Activated gamma-delta T cell (primary cell): ENCODE measurements at regions not wholly inside any gene's neighbourhood (a gene's known extent, or its start where the extent isn't known, plus 50 kb on each side); places are given as distances from the start of the nearest gene placed in this dataset.

ENCODE experiments used
- DNase-seq: peaks from one replicate; lab custom pipeline; 2025; lab: John Stamatoyannopoulos, UW

DNA sequence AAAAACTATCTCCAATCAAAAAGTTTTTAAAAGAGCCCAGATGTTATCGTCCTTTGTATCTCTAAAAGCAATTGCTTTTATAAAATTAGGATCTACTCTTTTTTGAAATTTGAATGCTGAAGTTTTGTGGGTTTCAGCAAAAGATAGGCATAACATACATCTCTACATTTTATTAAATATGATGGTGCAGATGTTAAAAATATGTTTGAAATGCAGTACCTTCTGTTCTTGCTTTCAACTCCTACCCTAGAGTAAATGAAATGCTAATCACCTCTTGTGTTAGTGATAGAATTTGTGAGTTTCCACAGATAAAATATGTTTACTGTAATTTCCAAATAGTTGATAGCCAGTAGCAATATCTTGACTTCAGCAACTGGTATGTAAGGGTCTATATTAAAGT lies 95.7 kb upstream of the VPREB1 start:
- no peak for DNase-seq

DNA sequence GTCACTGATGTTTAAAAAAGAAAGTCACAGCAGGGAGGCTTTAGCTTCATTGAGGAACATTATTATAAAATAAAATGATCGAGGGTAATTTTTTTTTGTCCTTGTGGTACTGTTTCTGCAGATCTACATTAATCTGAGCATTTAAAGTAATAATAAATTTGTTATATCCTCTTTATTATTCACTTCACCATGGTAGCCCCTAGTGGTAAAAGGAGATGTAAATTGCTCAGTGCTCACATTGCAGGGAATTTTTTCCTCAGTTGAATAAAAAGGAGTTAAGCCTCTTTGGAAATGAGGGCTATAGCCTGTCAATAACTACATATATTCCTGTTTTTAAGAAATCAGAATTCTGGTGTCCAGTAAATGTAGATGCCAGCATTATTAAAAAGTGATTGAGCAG lies 99.7 kb upstream of the VPREB1 start:
- DNase-seq = no peak

DNA sequence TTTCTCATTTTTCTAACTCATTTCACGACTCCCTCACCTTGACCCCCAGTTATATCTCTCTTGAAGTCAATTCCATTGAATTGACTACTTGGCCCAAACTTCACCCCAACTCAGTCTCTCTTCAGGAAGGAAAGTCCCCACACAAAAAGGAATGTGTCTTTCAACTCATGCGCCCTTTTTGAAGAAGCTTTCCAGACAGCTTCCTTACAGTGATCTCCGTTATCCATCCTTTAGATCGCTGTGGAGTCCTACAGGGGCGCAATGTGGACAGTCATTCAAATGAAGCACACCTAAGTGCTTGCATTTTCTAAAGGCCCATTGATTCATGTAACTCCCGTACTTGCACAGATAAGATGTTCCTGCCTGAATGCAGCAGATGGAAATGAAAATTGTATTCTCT lies 101.1 kb upstream of the VPREB1 start:
- DNase-seq = no peak

DNA sequence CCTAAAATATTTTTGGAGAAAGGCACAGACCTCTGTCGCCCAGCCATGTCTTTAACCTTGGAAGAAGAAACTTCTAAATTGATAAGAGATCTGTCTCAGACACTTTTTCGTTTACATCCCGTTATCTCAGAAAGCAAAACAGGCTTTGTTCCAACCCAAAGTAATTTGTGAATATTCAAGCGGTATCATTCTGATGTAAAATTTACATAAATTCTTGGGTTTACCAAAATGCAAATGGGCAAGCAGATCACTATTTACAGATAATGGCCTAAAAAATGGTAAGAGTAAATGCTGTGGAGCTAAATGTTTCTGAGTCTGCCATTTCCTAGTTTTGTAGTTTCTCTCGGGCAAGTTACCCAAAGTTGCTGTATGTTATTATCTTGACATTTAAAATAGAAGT lies 101.9 kb upstream of the VPREB1 start:
- DNase-seq = no peak

DNA sequence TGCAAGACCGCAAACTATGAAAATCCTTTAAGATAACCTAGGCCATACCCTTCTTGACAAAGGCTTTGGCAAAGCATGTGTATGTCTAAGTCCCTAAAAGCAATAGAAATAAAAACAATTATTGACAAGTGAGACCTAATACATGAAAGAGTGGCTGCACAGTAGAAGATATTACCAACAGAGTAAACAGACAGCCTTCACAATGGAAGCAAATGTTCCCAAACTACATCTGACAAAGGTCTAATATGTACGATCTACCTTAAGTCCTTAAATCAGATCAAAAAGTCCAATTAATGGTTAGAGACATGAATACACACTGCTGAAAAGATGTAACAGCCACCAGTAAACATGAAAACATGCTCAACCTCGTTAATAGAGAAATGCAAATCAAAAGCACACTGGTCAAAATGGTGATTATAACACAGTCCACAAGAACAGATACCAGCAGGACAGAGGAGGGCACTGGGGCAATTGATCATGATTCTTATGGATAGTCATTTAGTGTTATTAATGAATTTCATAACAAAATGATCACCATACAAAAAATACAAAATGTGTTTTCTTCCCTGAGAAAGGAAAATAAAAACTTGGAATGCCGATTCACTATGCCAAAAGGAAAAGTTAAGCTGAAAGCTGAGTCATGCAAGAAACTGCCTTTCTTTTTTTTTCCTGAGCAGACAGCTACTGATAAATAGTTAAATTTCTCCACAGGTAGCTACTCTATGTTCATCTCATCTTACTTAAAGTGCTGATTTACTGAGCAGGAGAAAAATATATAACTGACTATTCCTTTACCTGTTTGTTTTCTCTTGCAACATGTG lies 102.6 kb upstream of the VPREB1 start:
- no peak for DNase-seq

DNA sequence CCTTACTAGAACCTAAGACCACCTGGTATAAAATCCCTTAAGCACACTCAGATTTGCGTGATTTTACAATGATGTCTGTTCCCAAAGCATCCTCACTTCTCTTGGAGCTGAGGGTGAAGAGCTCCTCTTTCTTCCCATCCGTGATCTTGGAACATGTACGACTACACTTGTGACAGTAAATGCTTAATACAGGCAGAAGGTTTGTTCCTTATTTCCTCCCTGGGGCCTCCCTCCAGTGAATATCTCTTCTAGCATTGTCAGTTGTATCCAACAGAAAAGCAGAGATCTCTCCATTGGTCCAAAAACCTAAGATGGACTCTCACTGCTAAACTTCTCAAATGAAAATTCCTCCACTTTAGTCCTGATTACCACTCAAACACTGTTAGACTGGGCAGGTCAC lies 103.6 kb upstream of the VPREB1 start:
- no peak for DNase-seq

DNA sequence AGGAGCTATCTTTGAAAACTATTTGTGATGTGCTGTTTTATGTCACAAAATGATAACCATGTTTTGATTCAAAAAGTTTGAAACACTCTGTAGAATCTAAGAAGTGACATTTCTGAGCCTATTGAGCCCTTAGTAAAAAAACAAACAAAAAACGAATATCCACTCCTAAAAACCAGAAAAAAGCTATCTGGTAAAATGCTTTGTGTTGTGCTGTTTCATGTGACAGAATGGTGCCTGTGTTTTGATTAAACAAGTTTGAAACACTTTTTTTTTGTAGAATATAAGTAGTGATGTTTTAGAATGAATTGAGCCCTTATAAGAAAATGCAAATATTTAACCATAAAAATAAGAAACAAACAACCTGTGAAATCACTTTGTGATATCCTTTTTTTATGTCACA lies 105.2 kb upstream of the VPREB1 start:
- DNase-seq = no peak

DNA sequence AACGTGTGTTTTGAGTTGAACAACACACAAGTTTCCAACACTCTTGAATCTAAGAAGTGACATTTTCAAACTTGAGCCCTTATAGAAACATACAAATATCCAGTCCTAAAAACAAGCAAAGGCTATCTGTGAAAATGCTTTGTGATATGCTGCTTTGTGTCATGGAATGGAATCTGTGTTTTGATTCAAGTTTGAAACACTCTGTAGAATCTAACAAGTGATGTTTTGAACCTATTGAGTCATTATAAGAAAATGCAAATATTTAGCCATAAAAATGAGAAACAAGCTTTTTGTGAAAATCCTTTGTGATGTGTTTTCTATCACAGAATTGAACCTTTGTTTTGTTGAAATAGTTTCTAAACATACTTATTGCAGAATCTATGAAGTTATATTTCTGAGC lies 105.7 kb upstream of the VPREB1 start:
- DNase-seq = no peak

DNA sequence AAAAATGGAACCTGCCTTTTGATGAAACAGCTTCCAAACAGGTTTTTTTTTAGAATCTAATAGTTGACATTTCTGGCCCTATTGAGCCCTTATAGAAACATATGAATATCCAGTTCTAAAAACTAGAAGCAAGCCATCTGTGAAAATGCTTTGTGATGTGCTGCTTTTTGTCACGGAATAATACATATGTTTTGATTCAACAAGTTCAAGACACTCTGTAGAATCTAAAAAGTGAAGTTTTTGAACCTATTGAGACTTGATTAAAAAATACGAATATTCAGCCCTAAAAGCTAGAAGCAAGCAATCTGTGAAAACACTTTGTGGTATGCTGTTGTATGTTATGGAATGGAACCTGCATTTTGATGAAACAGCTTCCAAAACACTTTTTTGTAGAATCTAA lies 106.7 kb upstream of the VPREB1 start:
- DNase-seq = no peak

DNA sequence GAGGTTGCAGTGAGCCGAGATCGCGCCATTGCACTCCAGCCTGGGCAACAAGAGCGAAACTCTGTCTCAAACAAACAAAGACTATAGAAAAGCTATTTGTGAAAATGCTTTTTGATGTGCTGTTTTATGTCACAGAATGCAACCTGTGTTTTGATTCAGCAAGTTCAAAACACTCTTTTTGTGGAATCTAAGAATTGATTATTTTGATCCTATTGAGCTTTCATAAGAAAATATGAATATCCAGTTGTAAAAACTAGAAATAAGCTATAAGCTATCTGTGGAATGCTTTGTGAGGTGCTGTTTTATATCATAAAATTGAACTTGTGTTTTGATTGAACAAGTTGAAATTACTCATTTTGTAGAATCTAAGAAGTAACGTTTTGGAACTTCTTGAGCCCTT lies 110.7 kb upstream of the VPREB1 start:
- DNase-seq = no peak

DNA sequence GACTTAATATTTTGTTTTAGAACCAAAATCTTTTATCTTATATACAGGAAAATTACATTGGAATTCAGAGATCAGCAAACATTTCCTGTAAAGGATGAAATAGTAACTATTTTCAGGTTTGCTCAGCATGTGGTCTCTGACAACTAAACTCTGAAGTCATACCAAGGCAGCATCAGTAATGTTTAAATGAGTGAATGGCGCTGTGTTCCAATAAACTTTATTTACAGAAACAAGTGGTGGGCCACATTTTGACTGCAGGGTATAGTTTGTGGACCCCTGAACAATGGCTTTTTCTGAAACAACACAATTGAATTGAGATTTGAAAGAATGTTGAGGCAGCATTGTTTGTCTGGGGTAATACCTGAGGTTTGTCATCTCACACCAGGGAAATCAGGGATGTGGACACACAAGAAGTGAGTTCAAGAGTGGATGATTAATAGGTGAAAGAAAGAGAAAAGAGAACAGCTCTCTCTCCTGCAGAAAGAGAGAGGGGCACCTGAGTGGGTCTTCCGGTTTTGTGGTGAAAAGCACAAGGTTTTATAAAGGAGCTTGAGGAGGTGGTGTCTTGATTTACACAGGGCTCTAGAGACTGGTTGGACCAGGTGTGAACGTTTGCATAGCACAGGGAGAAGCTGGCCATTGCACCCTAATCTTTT lies 113.5 kb upstream of the VPREB1 start:
- no peak for DNase-seq

DNA sequence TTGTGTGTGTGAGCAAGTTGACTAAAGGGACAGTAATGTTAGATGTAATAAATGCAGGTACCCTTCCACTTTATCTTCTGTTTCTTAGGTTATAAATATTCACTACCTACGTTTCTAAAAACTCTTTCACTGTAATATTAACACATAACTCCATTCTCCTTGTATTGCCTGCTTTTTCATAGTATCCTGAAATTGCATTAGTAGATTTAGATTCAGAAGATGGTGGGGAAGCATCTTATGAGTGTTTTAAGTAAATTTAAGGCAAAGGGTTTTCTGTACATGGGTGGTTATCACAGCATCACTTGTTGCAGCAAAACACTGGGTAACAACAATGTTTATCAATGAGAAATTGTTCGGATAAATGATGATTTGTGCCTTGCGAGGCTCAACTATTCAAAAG lies 115.2 kb upstream of the VPREB1 start:
- DNase-seq = no peak

DNA sequence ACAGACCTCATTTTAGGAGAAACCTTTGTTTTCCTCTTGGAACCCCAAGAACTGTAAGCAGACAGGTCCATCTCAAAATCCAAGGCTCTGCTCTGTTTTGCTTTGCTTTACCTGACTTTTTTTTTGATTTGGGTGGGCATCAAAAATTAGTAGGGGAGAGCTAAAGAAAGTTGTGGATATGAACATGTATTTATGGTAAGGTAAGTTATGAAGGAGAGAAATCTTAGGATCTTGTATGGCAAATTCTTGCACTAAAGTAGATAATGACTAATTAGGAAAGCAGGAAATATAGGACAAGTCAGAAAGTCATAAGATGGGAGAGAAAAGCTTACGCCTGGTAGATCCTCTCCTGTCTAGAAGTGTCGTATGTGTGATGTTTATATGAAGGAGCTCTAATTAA lies 116.1 kb upstream of the VPREB1 start:
- no peak for DNase-seq

DNA sequence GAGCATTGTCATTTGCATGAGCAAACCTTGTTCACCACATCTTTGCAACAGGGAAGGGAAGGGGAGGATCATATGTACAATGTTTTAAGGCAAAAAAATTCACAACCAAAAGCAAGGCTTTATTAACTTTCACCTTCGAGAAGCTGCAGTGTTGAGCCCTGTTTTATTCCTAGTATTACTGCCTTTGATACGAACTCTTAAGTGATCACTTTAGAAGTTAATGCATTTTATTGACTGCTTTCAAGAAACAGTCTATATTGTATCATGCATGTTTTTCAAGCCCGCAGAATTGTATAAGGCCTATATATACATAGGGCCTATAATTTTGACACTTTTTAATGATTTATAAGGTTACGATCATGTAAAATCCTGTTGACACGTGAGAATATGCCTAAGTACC lies 117.5 kb upstream of the VPREB1 start:
- no peak for DNase-seq

DNA sequence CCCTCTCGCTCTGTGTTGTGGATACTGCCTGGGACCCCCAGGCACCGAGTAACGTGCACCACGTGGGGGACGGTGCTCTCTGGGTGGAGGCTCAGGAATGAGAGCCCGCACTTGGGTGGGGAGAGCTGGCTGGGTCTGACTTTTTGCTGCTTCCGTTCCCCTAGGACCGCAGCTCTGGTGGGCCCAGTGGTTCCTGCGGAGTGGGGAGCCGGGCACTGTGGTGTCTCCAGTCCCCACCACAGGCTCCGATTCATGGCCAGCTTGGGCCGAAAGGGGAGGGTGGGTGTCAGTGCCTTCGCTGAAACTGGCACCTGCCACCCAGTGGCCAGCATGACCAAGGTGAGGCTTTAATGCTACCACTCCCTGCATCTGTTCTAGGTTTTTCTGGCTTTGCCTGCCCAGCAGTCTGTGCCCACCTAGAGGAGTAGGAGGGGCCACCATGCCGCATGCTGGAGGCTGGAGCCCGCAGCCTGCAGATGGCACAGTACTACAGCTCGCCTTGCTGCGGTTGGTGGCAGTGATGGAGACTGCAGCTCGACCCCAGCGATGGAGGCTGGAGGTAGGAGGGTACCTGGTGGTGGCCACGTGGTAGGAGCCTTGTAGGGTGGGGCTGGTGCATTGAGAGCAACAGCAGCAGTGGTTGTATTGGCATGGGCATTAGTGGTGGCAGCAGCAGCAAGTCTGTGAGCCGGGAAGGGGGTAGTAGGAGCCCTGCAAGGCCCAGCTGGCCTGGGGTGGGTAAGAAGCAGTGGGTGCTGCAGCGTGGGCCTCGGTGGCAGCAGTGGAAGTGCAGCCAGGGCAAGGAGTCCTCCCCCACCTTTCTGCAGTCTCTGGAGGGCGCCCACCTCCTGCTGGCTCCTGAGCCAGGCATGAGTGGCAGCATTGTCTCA lies 118.8 kb upstream of the VPREB1 start:
- DNase-seq = no peak

DNA sequence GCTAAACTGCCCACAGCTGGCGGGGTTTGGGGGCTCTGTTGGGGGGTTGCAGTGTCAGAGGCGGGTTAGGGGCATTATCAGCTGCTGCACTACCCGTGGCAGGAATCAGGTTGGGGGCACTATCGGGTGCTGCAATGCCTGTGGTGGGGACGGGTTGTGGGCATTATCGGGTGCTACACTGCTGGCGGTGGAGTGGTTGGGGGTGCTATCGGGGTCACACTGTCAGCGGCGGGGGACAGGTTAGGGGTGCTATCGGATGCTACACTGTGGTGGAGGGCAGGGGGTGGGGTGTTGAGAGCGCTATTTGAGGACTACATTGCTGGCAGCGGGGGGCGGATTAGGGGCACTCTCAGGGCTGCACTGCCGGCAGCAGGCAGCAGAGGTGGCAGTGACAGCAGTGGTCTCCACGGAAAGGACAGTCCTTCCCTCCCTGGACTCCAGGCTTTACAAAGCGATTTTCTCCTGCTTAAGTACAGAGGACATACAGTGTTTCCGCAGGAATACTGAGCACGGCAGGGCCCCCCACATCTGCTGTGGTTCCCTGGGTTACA lies 119.5 kb upstream of the VPREB1 start:
- DNase-seq = no peak

DNA sequence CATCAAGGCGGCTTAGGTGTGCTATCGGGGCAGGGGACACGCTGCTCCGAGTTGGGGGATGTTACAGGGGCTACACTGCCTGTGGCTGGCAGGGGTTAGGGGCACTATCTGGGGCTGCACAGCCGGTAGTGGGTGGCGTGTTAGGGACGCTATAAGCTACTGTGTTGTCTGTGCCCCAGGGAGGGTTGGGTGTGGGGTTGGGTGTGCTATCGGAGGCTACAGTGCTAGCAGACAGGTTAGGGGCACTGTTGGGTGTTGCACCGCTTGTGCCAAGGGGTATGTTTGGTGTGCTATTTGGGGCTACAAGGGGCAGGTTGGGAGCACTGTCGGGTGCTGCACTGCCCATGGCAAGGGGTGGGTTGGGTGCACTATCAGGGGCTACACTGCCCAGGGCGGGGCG lies 120.2 kb upstream of the VPREB1 start:
- no peak for DNase-seq

DNA sequence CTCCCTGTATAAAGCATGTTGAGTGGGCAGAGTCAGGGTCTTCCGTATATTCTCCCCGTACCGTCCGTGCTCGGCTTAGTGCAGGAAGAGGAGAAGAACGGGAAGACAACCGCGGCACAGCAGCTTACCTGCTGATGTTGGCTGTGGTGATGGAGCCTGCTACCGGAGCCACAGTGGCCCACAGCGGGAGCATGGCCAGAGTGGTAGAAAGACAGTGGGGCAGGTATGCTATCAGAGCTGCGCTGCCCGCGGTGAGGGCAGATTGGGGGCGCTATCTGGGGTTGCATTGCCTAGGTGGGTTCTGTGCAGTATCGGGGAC lies 120.7 kb upstream of the VPREB1 start:
- DNase-seq = no peak

DNA sequence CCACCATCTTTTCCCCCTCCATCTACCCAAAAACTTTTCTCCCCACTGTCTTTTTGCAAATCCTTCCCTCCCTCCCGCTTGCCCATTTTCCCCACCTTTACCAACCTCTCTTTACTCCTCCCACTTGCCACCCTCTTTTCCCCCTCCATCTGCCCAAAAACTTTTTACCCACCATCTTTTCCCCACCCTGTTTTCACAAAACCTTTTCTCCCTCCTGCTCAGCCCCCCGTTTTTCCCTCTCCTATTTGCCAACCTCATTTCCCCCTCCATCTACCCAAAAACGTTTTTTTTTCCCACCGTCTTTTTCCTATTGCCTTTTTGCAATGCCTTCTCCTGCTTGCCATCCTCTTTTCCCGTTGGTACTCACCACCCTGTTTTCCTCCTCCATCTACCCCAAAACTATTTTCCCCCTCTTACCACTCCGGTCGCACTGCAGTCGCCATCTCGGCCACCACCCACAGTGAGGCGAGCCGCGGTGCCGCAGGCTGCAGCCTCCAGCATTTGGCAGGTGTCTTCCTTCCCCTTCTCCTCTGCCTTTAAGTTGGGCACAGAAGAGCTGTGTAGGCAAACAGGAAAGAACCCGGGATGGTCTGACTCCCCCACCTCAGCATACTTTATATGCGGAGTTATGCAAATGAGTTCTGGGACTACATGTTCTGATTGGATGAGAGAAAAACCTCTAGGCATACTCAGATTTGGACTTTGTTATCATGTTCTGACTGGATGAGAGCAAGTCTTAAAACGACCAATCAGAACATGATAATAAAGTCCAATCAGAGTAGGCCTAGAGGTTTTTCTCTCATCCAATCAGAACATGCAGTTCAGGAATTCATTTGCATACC lies 121.2 kb upstream of the VPREB1 start:
- no peak for DNase-seq

DNA sequence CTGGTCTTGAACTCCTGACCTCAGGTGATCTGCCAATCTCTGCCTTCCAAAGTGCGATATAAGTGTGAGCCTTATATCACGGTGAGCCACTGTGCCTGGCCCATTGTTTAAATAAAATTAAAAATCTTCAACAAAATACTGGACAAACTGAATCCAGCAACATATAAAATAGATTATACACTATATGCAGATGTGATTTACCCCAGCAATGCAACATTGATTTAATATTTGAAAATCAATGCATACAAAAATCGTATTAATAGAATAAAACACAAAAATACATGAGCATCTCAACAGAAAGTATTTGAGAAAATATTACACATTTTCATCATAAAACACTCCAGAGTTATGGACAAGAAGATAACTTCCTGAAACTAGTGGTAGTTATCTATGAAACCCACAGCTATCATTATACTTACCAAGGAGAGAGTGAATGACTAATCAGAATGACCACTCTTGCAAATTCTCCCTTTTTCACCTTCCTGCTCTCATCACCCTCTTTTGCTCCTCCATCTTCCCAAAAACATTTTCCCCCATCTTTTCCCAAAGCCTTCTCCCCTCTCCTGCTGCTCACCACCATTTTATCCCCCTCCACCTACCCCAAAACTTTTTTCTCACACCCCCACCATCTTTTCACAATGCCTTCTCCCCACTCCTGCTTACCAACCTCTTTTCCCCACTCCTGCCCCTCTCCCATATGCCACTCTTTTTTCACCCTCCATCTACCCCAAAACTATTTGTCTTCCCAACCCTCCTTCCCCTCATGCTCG lies 122.1 kb upstream of the VPREB1 start:
- DNase-seq = no peak

DNA sequence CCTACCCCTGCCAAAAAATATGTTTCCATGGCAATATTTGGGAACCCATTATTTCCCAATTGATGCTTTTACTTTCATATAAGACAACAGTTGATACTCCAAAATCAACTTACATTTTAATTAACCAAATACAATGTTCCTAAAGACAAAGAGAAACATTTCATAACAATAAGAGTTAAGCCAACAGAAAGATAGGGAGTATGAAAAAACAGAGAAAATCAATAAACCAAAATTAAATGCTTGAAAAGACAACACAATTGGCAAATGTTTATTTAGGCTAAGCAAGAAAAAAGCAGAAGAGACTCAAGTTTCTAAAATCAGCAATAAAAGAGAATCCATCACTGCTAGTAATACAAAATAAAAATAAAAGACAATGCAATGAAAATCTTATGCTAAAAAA lies 123.1 kb upstream of the VPREB1 start:
- no peak for DNase-seq
